ENCODE measurements at regions not wholly inside any gene's neighbourhood (a gene's known extent, or its start where the extent isn't known, plus 50 kb on each side); places are given as distances from the start of the nearest gene placed in this dataset.

DNA sequence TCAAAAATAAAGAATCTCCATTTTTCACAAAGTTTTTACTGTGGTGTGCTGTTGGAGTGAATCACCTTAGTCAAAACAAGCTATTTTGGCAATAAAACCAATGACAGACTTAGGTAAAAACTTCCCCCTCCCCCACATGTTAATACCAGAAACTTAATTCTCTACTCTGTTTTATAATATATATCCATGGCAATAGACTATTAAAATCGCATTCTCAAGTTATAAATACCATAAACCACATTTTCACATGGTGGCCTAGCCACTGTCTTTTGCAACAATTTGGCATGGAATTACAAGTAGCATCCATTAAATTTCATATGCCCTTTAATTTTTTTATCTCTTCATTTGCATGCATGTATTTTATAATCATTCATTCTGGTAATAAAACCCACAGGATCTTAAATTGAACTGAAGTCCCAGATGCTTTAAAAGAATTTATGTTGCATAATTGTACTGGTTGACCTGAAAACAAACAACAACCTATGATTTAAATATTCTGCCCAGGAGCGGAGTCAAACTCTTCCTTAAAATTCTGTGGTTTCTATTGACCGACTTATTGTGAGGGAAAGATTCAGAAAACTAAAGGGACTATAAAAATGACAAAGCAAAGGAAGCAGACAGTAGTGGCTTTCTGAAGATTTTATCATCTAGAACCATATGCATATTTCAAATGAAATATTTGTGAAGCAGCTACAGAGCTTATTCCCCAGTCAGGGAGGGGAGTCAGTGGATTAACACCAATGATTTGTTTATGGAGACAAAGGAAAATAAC, 229.0 kb upstream of the TBL1XR1 start:
- TF ChIP-seq POLR2AphosphoS5 (IDR thresholded peaks at IDR 0.05; ENCODE audit: low read depth, low read length) = no peak
- no peak for TF ChIP-seq TAF1 (IDR thresholded peaks at IDR 0.05; ENCODE audit: low read depth, low read length)
- no peak for TF ChIP-seq SPI1 (IDR thresholded peaks at IDR 0.05; ENCODE audit: low read depth, low read length)
- TF ChIP-seq POLR2A (IDR thresholded peaks at IDR 0.05; ENCODE audit: low read depth, low read length) = no peak
- TF ChIP-seq POU2F2 (IDR thresholded peaks at IDR 0.05; ENCODE audit: low read depth, low read length) = no peak

Data from GM12891 (cell line).